ENCODE measurements at regions not wholly inside any gene's neighbourhood (a gene's known extent, or its start where the extent isn't known, plus 50 kb on each side); places are given as distances from the start of the nearest gene placed in this dataset.

DNA sequence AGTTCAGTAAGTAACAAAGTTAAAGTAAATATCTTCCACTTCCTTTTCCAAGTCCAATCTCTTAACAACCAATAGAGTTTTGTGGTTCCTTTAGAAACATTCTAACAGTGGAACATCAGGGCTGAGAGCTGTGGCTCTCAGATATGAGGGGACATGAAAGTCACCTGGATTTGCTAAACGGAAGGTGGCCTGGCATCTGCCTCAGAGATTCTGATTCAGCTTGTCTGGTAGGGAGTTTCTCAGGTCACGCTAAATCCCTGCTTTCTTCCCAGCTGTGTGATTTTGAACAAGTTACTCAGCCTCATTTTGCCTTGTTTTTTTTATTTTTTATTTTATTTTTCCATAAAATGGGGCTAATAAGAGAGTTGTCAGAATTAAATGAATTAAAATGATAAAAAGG is 411.0 kb upstream of the CDH11 start:
- TF ChIP-seq, protein P1, sequence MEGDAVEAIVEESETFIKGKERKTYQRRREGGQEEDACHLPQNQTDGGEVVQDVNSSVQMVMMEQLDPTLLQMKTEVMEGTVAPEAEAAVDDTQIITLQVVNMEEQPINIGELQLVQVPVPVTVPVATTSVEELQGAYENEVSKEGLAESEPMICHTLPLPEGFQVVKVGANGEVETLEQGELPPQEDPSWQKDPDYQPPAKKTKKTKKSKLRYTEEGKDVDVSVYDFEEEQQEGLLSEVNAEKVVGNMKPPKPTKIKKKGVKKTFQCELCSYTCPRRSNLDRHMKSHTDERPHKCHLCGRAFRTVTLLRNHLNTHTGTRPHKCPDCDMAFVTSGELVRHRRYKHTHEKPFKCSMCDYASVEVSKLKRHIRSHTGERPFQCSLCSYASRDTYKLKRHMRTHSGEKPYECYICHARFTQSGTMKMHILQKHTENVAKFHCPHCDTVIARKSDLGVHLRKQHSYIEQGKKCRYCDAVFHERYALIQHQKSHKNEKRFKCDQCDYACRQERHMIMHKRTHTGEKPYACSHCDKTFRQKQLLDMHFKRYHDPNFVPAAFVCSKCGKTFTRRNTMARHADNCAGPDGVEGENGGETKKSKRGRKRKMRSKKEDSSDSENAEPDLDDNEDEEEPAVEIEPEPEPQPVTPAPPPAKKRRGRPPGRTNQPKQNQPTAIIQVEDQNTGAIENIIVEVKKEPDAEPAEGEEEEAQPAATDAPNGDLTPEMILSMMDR (IDR thresholded peaks at IDR 0.05; ENCODE audit: low read depth, low read length, missing control alignments): no peak
- DNase-seq (ENCODE audit: low read depth): no peak
- in situ Hi-C loops (cut with HindIII; ENCODE audit: low sequenced_read_pairs): no loop called here
- H3K4me3 ChIP-seq (ENCODE audit: low read depth, low read length): no peak overlapping the region

DNA sequence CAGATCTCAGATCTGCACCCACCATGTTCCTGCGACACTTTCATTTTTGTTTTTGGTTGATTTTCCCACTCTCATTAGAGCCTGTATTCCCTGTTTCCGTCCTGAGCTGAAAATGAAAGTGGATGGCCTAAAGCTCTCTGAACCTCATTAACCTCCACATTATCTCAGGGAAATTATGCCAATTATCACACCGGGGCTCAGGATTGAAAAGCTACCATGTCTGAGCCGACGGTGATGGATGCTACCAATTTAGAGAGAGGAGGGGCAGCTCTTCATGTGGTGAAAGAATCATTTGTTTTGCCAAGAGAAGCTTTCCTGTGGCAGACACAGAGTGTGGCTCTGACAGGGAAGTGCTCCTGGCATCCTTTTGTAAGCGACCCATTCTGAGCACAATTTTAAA is 410.4 kb upstream of the CDH11 start:
- no peak for DNase-seq (ENCODE audit: low read depth)
- in situ Hi-C loops (cut with HindIII; ENCODE audit: low sequenced_read_pairs): no loop called here
- no peak overlapping the region for H3K4me3 ChIP-seq (ENCODE audit: low read depth, low read length)
- TF ChIP-seq, protein P1 (IDR thresholded peaks at IDR 0.05; ENCODE audit: low read depth, low read length, missing control alignments): no peak

DNA sequence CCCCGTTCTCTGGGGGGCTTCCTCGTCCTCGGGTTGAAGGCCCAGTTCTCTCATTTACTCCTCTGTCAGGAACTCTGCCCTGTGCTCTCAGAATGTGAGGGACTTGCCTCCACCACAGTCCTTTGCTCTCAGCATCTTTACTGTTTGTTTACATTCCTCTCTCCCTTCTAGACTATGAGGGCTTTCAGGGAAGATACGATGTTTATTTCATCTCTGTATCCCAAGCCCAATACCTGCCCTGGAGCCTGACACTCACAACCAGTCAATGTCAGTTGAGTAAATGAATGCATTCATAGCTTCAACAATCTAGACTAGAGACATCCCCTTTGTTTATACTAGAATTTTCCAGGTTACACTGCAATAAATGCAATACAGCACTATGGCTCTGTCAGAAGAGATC is 409.6 kb upstream of the CDH11 start:
- in situ Hi-C loops (cut with HindIII; ENCODE audit: low sequenced_read_pairs): no loop called here
- DNase-seq (ENCODE audit: low read depth): no peak
- TF ChIP-seq, protein P1 (IDR thresholded peaks at IDR 0.05; ENCODE audit: low read depth, low read length, missing control alignments): no peak
- H3K4me3 ChIP-seq (ENCODE audit: low read depth, low read length): no peak overlapping the region

DNA sequence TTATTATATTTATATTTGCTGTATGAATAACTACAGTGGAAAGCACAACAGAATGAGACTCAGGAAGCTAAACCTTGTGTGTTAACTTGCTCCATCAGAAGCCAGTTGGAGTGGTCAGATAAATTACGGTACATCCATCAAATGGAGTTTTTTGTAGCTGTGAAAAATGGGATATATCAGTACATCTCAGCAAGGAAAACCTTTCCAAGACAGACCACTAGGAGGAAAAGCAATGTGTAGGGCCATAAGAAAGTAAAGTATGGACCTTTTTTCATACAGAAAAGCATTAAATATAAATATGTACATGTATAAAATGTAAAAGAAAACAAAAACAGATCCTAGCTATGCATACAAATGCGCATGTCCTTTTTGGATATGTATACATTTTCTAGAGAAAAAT is 403.8 kb upstream of the CDH11 start:
- H3K4me3 ChIP-seq (ENCODE audit: low read depth, low read length): no peak overlapping the region
- in situ Hi-C loops (cut with HindIII; ENCODE audit: low sequenced_read_pairs): no loop called here
- TF ChIP-seq, protein P1 (IDR thresholded peaks at IDR 0.05; ENCODE audit: low read depth, low read length, missing control alignments): no peak
- DNase-seq (ENCODE audit: low read depth): no peak

DNA sequence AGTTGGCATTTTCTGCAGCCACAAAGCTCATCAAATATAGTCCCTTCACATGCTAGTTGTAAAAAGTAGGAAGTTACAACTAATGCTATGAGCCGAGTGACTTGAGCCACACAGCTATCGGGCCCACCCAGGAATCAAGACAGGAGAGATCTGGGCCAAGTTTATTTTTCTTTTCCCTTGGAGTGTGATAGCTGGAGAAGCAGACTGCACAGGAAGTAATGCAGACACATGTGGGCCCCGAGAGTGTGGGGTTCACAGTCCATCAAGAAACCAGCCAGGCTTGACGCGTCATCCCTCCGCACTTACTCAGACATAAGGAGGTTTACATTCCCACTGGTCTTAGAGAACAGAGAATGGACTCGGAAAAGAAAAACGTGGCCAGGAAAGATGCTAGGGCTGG is 403.1 kb upstream of the CDH11 start:
- in situ Hi-C loops (cut with HindIII; ENCODE audit: low sequenced_read_pairs): no loop called here
- no peak overlapping the region for H3K4me3 ChIP-seq (ENCODE audit: low read depth, low read length)
- TF ChIP-seq, protein P1 (IDR thresholded peaks at IDR 0.05; ENCODE audit: low read depth, low read length, missing control alignments): no peak
- no peak for DNase-seq (ENCODE audit: low read depth)

DNA sequence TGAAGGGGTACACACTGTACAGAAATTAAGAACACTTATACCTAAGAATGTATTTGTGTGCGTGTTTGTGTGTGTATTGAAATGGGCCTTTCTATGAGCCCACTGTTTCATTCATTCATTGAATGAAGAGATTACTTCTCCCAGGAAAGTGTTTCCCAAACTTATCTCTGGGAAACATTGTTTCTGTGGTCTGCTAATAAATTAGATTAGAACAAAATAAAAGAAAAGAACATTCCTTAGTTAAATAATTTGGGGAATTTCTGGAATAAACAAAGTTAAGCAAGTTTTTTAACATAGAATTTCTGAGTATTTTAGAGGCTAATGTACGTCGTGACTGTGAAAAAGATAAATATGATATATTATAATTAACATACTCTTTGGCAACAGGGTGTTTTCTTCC is 402.4 kb upstream of the CDH11 start:
- in situ Hi-C loops (cut with HindIII; ENCODE audit: low sequenced_read_pairs): no loop called here
- TF ChIP-seq, protein P1 (IDR thresholded peaks at IDR 0.05; ENCODE audit: low read depth, low read length, missing control alignments): no peak
- no peak overlapping the region for H3K4me3 ChIP-seq (ENCODE audit: low read depth, low read length)
- no peak for DNase-seq (ENCODE audit: low read depth)

All from astrocyte of the cerebellum (primary cell).